ENCODE measurements at regions not wholly inside any gene's neighbourhood (a gene's known extent, or its start where the extent isn't known, plus 50 kb on each side); places are given as distances from the start of the nearest gene placed in this dataset.
"Not testable (repeated sequence)": the region's sequence is repeated elsewhere in the genome, so short reads cannot be mapped to it uniquely, and the experiment has no call there.

- DNase-seq = no peak
Observed at GRCh38 chrX:140157611-140158010, 192.3 kb upstream of the CXorf66 start.

GRCh38 chrX:140157143-140157542, 191.8 kb upstream of the CXorf66 start:
- no peak for DNase-seq

- no peak for DNase-seq
Observed at GRCh38 chrX:140151316-140151715, 186.0 kb upstream of the CXorf66 start.

- no peak for DNase-seq
Observed at GRCh38 chrX:140149761-140150160, 184.4 kb upstream of the CXorf66 start.

GRCh38 chrX:140141444-140142029, 176.2 kb upstream of the CXorf66 start:
- peak; percentile 33 for DNase-seq

- not testable (repeated sequence) for DNase-seq
Observed at GRCh38 chrX:140138492-140138891, 173.2 kb upstream of the CXorf66 start.

GRCh38 chrX:140138065-140138464, 172.7 kb upstream of the CXorf66 start:
- not testable (repeated sequence) for DNase-seq

GRCh38 chrX:140132937-140133336, 167.6 kb upstream of the CXorf66 start:
- DNase-seq = no peak

- no peak for DNase-seq
Observed at GRCh38 chrX:140123446-140123845, 158.1 kb upstream of the CXorf66 start.

GRCh38 chrX:140114059-140114458, 148.7 kb upstream of the CXorf66 start:
- DNase-seq = not testable (repeated sequence)

- no peak for DNase-seq
Observed at GRCh38 chrX:140110081-140110650, 144.8 kb upstream of the CXorf66 start.

- no peak for DNase-seq
Observed at GRCh38 chrX:140104760-140105159, 139.4 kb upstream of the CXorf66 start.

GRCh38 chrX:140099221-140099620, 133.9 kb upstream of the CXorf66 start:
- DNase-seq = no peak

GRCh38 chrX:140092121-140092520, 126.8 kb upstream of the CXorf66 start:
- DNase-seq = no peak

GRCh38 chrX:140091125-140091886, 126.0 kb upstream of the CXorf66 start:
- no peak for DNase-seq

GRCh38 chrX:140090800-140091124, 125.4 kb upstream of the CXorf66 start:
- no peak for DNase-seq

GRCh38 chrX:140088438-140088837, 123.1 kb upstream of the CXorf66 start:
- DNase-seq = no peak

GRCh38 chrX:140087875-140088274, 122.6 kb upstream of the CXorf66 start:
- DNase-seq = no peak

GRCh38 chrX:140086691-140087090, 121.4 kb upstream of the CXorf66 start:
- DNase-seq = no peak

GRCh38 chrX:140074851-140075250, 109.5 kb upstream of the CXorf66 start:
- DNase-seq = not testable (repeated sequence)

- no peak for DNase-seq
Observed at GRCh38 chrX:140071037-140071436, 105.7 kb upstream of the CXorf66 start.

GRCh38 chrX:140065961-140066662, 100.8 kb upstream of the CXorf66 start:
- no peak for DNase-seq

- DNase-seq = no peak
Observed at GRCh38 chrX:140064993-140065392, 99.7 kb upstream of the CXorf66 start.

- DNase-seq = peak; percentile 76
Observed at GRCh38 chrX:140057001-140057411, 91.7 kb upstream of the CXorf66 start.

Data from femur (tissue), 1 donor.